ENCODE measurements at regions not wholly inside any gene's neighbourhood (a gene's known extent, or its start where the extent isn't known, plus 50 kb on each side); places are given as distances from the start of the nearest gene placed in this dataset.

- Histone ChIP-seq H3K4me3 (no peak overlapping the region), H3K36me3 (no peaks in the 10 kb centered on the region), H3K27ac (no peak overlapping the region), H3K9me3 (no peaks in the 10 kb centered on the region), H3K27me3 (no peaks in the 10 kb centered on the region), H3K4me1 (peaks cover 0 to 30% (median 25%) of the 10 kb centered on the region in 4 donors)
- DNase-seq, result no peak
- no peak for TF ChIP-seq CTCF (IDR thresholded peaks at IDR 0.05)
- intact Hi-C loops (cut with DNase I; ENCODE audit: low total_unique reads), result no loop called here
Measured at GRCh38 chr6:19039287-19039686, 652.1 kb downstream of the RNF144B start.

- Histone ChIP-seq H3K27ac (peak overlapping the region; percentile 37 to 55), H3K27me3 (no peaks in the 10 kb centered on the region), H3K4me3 (no peak overlapping the region), H3K36me3 (no peaks in the 10 kb centered on the region), H3K9me3 (no peaks in the 10 kb centered on the region), H3K4me1 (peaks cover 0 to 15% (median 5%) of the 10 kb centered on the region in 4 donors)
- no peak for TF ChIP-seq CTCF (IDR thresholded peaks at IDR 0.05)
- no peak for DNase-seq
- intact Hi-C loops (cut with DNase I; ENCODE audit: low total_unique reads), result no loop called here
Measured at GRCh38 chr6:19041906-19042305, 654.8 kb downstream of the RNF144B start.

- Histone ChIP-seq H3K4me3 (no peak overlapping the region), H3K4me1 (peaks cover 0 to 15% (median 5%) of the 10 kb centered on the region in 4 donors), H3K36me3 (no peaks in the 10 kb centered on the region), H3K9me3 (no peaks in the 10 kb centered on the region), H3K27ac (peak overlapping the region; percentile 37 to 55), H3K27me3 (no peaks in the 10 kb centered on the region)
- TF ChIP-seq CTCF (IDR thresholded peaks at IDR 0.05), result no peak
- intact Hi-C loops (cut with DNase I; ENCODE audit: low total_unique reads), result no loop called here
- DNase-seq, result no peak
Measured at GRCh38 chr6:19042420-19042819, 655.3 kb downstream of the RNF144B start.

- DNase-seq, result no peak
- no peak overlapping the region for H3K4me3 ChIP-seq
- peaks cover 0 to 8% (median 0%) of the 10 kb centered on the region in 3 donors for H3K9me3 ChIP-seq
- no peak for TF ChIP-seq CTCF (IDR thresholded peaks at IDR 0.05)
- no peak overlapping the region for H3K27ac ChIP-seq
- H3K4me1 ChIP-seq, result peaks cover 0 to 24% (median 7%) of the 10 kb centered on the region in 4 donors
- no peaks in the 10 kb centered on the region for H3K36me3 ChIP-seq
- intact Hi-C loops (cut with DNase I; ENCODE audit: low total_unique reads), result no loop called here
- H3K27me3 ChIP-seq, result no peaks in the 10 kb centered on the region
Measured at GRCh38 chr6:19050765-19051164, 663.6 kb downstream of the RNF144B start.

- H3K27ac ChIP-seq, result peak overlapping the region in 1 of 2 donors; percentile 29
- intact Hi-C loops (cut with DNase I; ENCODE audit: low total_unique reads), result no loop called here
Measured at GRCh38 chr6:19052219-19052618, 665.1 kb downstream of the RNF144B start.

More at GRCh38 chr6:19052219-19052618, 665.1 kb downstream of the RNF144B start:
- Histone ChIP-seq H3K36me3 (no peaks in the 10 kb centered on the region), H3K9me3 (peaks cover 0 to 8% (median 0%) of the 10 kb centered on the region in 3 donors), H3K4me3 (no peak overlapping the region), H3K4me1 (peaks cover 0 to 24% (median 7%) of the 10 kb centered on the region in 4 donors), H3K27me3 (no peaks in the 10 kb centered on the region)
- no peak for TF ChIP-seq CTCF (IDR thresholded peaks at IDR 0.05)
- no peak for DNase-seq

Measured in tibial artery (tissue), 4 donors.